Suprapubic skin (tissue), 4 donors: ENCODE measurements at regions not wholly inside any gene's neighbourhood (a gene's known extent, or its start where the extent isn't known, plus 50 kb on each side); places are given as distances from the start of the nearest gene placed in this dataset.

Source experiments
- POLR2A ChIP-seq, 2 donors: fragments of 450-650 bp; IDR thresholded peaks; one replicate each; pipeline ENCODE4 v1.6.1; 2017; ENCODE audit warnings: antibody characterized with exemption in 2 of 2, mild to moderate bottlenecking in 2 of 2, moderate library complexity in 2 of 2
- POLR2AphosphoS5 ChIP-seq, 3 donors: sonication (generic); formaldehyde crosslinking; IDR thresholded peaks; one replicate each; pipeline ENCODE4 v1.6.1; 2017; ENCODE audit warnings: antibody characterized with exemption in 3 of 3

GRCh38 chr9:29348999-29349398 lies 1775.7 kb upstream of the C9orf72 start:
- no peak for TF ChIP-seq POLR2AphosphoS5 (IDR thresholded peaks at IDR 0.05)
- TF ChIP-seq POLR2A (IDR thresholded peaks at IDR 0.05), result no peak
